LHCN-M2 (cell line): ENCODE measurements at regions not wholly inside any gene's neighbourhood (a gene's known extent, or its start where the extent isn't known, plus 50 kb on each side); places are given as distances from the start of the nearest gene placed in this dataset.
"Not testable (repeated sequence)": the region's sequence is repeated elsewhere in the genome, so short reads cannot be mapped to it uniquely, and the experiment has no call there.

Experiments
- DNase-seq: peaks from one replicate; pipeline ENCODE4 v3.0.0-alpha.2; 2012; ENCODE audit warnings: low read depth

- DNase-seq = no peak
These were observed 245.0 kb downstream of the FOXD2 start for GRCh38 chr1:47682786-47683350.

- no peak for DNase-seq
These were observed 245.6 kb downstream of the FOXD2 start for GRCh38 chr1:47683401-47683800.

- no peak for DNase-seq
These were observed 246.7 kb downstream of the FOXD2 start for GRCh38 chr1:47684518-47684917.

GRCh38 chr1:47684964-47685762 lies 247.3 kb downstream of the FOXD2 start:
- DNase-seq = no peak

GRCh38 chr1:47685763-47686066 lies 247.9 kb downstream of the FOXD2 start:
- DNase-seq = no peak

GRCh38 chr1:47686731-47687630 lies 249.1 kb downstream of the FOXD2 start:
- no peak for DNase-seq

GRCh38 chr1:47687631-47688460 lies 250.0 kb downstream of the FOXD2 start:
- no peak for DNase-seq

- DNase-seq = no peak
These were observed 250.8 kb downstream of the FOXD2 start for GRCh38 chr1:47688461-47689296.

- DNase-seq = no peak
These were observed 252.1 kb downstream of the FOXD2 start for GRCh38 chr1:47689894-47690293.

GRCh38 chr1:47690341-47691250 lies 252.8 kb downstream of the FOXD2 start:
- DNase-seq = no peak

- not testable (repeated sequence) for DNase-seq
These were observed 253.4 kb downstream of the FOXD2 start for GRCh38 chr1:47691293-47691692.

- DNase-seq = no peak
These were observed 254.4 kb downstream of the FOXD2 start for GRCh38 chr1:47692196-47692595.

- no peak for DNase-seq
These were observed 255.3 kb downstream of the FOXD2 start for GRCh38 chr1:47693115-47693514.

GRCh38 chr1:47694011-47694890 lies 256.4 kb downstream of the FOXD2 start:
- no peak for DNase-seq

GRCh38 chr1:47696404-47696736 lies 258.5 kb downstream of the FOXD2 start:
- DNase-seq = no peak

- no peak for DNase-seq
These were observed 259.0 kb downstream of the FOXD2 start for GRCh38 chr1:47696737-47697441.

GRCh38 chr1:47697616-47698335 lies 259.9 kb downstream of the FOXD2 start:
- DNase-seq = no peak
